NB4 (cell line): ENCODE measurements at regions not wholly inside any gene's neighbourhood (a gene's known extent, or its start where the extent isn't known, plus 50 kb on each side); places are given as distances from the start of the nearest gene placed in this dataset.

Experiments used
- POLR2A ChIP-seq: IDR thresholded peaks from 2 replicates; pipeline ENCODE4 v1.6.1; 2011; ENCODE audit warnings: mild to moderate bottlenecking; ENCODE audit not compliant: insufficient read length; ENCODE audit errors: extremely low read depth
- TF ChIP-seq, protein P1 (sequence below): IDR thresholded peaks from one replicate; pipeline ENCODE4 v1.5.1; 2012; ENCODE audit warnings: low read depth, low read length

DNA sequence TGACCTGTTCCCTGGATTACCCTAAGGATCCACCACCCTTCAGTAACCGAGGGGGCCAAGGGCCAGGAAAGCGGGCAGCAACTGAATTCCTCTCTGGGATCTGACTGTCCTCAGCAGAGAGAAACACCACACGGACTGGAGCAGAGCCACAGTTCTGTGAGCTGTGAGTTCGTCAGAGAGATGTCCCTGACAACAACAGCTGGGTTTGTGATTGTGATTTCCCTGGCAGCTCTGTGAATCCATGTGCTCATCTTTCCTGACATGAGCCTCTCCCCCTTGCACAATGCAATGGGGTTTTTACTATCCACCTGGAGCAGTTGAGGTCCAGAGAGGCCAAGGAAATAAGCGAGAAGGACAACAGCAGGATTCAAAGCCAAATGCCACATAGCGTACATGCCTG, 69.4 kb upstream of the AMPD3 start:
- TF ChIP-seq, protein P1, sequence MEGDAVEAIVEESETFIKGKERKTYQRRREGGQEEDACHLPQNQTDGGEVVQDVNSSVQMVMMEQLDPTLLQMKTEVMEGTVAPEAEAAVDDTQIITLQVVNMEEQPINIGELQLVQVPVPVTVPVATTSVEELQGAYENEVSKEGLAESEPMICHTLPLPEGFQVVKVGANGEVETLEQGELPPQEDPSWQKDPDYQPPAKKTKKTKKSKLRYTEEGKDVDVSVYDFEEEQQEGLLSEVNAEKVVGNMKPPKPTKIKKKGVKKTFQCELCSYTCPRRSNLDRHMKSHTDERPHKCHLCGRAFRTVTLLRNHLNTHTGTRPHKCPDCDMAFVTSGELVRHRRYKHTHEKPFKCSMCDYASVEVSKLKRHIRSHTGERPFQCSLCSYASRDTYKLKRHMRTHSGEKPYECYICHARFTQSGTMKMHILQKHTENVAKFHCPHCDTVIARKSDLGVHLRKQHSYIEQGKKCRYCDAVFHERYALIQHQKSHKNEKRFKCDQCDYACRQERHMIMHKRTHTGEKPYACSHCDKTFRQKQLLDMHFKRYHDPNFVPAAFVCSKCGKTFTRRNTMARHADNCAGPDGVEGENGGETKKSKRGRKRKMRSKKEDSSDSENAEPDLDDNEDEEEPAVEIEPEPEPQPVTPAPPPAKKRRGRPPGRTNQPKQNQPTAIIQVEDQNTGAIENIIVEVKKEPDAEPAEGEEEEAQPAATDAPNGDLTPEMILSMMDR = no peak
- TF ChIP-seq POLR2A = no peak
